Mammary epithelial cell (primary cell): ENCODE measurements at regions not wholly inside any gene's neighbourhood (a gene's known extent, or its start where the extent isn't known, plus 50 kb on each side); places are given as distances from the start of the nearest gene placed in this dataset.

ENCODE experiments used
- CTCF ChIP-seq, 2 donors: IDR thresholded peaks in 1 of 2; conservative IDR thresholded peaks in 1 of 2; 2 replicates each; pipeline ENCODE4 v1.5.1; 2011 to 2012; ENCODE audit warnings: inconsistent platforms in 2 of 2, low read length in 2 of 2, mild to moderate bottlenecking in 2 of 2, control low read depth in 1 of 2, low read depth in 1 of 2; ENCODE audit not compliant: insufficient read depth in 1 of 2; ENCODE audit errors: extremely low read depth in 1 of 2
- EZH2 ChIP-seq: IDR thresholded peaks from 2 replicates; pipeline ENCODE4 v1.6.1; 2012; ENCODE audit warnings: low read length, inconsistent platforms, borderline replicate concordance

- TF ChIP-seq CTCF (conservative IDR thresholded peaks at IDR 0.05 in 1 of 2, IDR thresholded peaks at IDR 0.05 in 1 of 2; ENCODE audit: extremely low read depth in 1 of 2, insufficient read depth in 1 of 2, low read depth in 1 of 2, low read length in 2 of 2) = no peak
- no peak for TF ChIP-seq EZH2
These were observed 374.9 kb upstream of the TGFBR2 start for GRCh38 chr3:30231277-30232141.
